HEK293 (cell line): ENCODE measurements at regions not wholly inside any gene's neighbourhood (a gene's known extent, or its start where the extent isn't known, plus 50 kb on each side); places are given as distances from the start of the nearest gene placed in this dataset.
"Not testable (repeated sequence)": the region's sequence is repeated elsewhere in the genome, so short reads cannot be mapped to it uniquely, and the experiment has no call there.

ENCODE experiments used
- CTCF ChIA-PET: fragments of 350-600 bp; formaldehyde crosslinking; extraction: SDS; loops from one replicate; lab custom pipeline; 2021; ENCODE audit warnings: antibody characterized with exemption; lab: Yijun Ruan, JAX
- POLR2A ChIA-PET: fragments of 300-600 bp; formaldehyde crosslinking; extraction: SDS; loops from one replicate; lab custom pipeline; 2020; ENCODE audit warnings: antibody characterized with exemption, inconsistent platforms; lab: Yijun Ruan, JAX
- H3K27ac ChIP-seq: fragments of 200-500 bp; sonication (Bioruptor generic); 2 replicates; pipeline ENCODE4 v1.5.1; 2014; ENCODE audit warnings: low read depth, low read length, control low read depth, inconsistent platforms; ENCODE audit errors: extremely low read depth
- H3K36me3 ChIP-seq, 2 experiments: fragments of 200-500 bp in 1 of 2; sonication (Bioruptor generic) in 1 of 2; 1 replicate in 1 of 2; 2 replicates in 1 of 2; pipeline ENCODE4 v1.5.1; 2014 to 2017; ENCODE audit warnings: inconsistent platforms in 2 of 2, low read length in 2 of 2; ENCODE audit not compliant: control insufficient read depth in 2 of 2, insufficient read depth in 1 of 2
- H3K4me1 ChIP-seq: fragments of 200-500 bp; sonication (Bioruptor generic); 2 replicates; pipeline ENCODE4 v1.5.1; 2014; ENCODE audit warnings: mild to moderate bottlenecking, low read length, inconsistent platforms; ENCODE audit not compliant: control insufficient read depth, insufficient read depth
- H3K4me3 ChIP-seq: 2 replicates; pipeline ENCODE4 v1.5.1; 2011; ENCODE audit warnings: low read depth, mild to moderate bottlenecking, control low read depth, low read length, moderate library complexity
- H3K9me3 ChIP-seq: fragments of 200-500 bp; sonication (Bioruptor generic); 2 replicates; pipeline ENCODE4 v1.5.1; 2014; ENCODE audit warnings: low read depth, low read length, inconsistent platforms; ENCODE audit not compliant: control insufficient read depth, insufficient read depth
- EGR2 ChIP-seq: fragments of 450-650 bp; formaldehyde crosslinking; IDR thresholded peaks from 2 replicates; pipeline ENCODE4 v1.5.1; 2016; ENCODE audit warnings: low read depth, missing biosample characterization, missing genetic modification characterization
- HOXC10 ChIP-seq: sonication (generic); formaldehyde crosslinking; IDR thresholded peaks from 2 replicates; pipeline ENCODE4 v1.8.1; 2023; ENCODE audit warnings: mild to moderate bottlenecking, missing genetic modification reagents
- KLF8 ChIP-seq: fragments of 450-650 bp; formaldehyde crosslinking; IDR thresholded peaks from 2 replicates; pipeline ENCODE4 v1.5.1; 2016; ENCODE audit warnings: missing biosample characterization, missing genetic modification characterization
- PRDM4 ChIP-seq: fragments of 450-650 bp; formaldehyde crosslinking; IDR thresholded peaks from 2 replicates; pipeline ENCODE4 v1.5.1; 2017; ENCODE audit warnings: missing biosample characterization, missing genetic modification characterization
- SCRT1 ChIP-seq: fragments of 450-650 bp; formaldehyde crosslinking; IDR thresholded peaks from 2 replicates; pipeline ENCODE4 v1.5.1; 2016; ENCODE audit warnings: missing biosample characterization, missing genetic modification characterization, borderline replicate concordance
- YY1 ChIP-seq: fragments of 450-650 bp; formaldehyde crosslinking; IDR thresholded peaks from 2 replicates; pipeline ENCODE4 v1.5.1; 2018; ENCODE audit warnings: missing biosample characterization, missing genetic modification characterization
- ZBTB1 ChIP-seq: fragments of 450-650 bp; formaldehyde crosslinking; IDR thresholded peaks from 2 replicates; pipeline ENCODE4 v1.5.1; 2016; ENCODE audit warnings: missing biosample characterization, missing genetic modification characterization
- ZBTB10 ChIP-seq: fragments of 450-650 bp; formaldehyde crosslinking; IDR thresholded peaks from 2 replicates; pipeline ENCODE4 v1.5.1; 2016; ENCODE audit warnings: missing biosample characterization, missing genetic modification characterization
- ZBTB6 ChIP-seq: fragments of 450-650 bp; formaldehyde crosslinking; IDR thresholded peaks from 2 replicates; pipeline ENCODE4 v1.5.1; 2017; ENCODE audit warnings: missing biosample characterization, missing genetic modification characterization
- ZNF132 ChIP-seq: fragments of 450-650 bp; formaldehyde crosslinking; IDR thresholded peaks from 2 replicates; pipeline ENCODE4 v1.5.1; 2017; ENCODE audit warnings: missing biosample characterization, missing genetic modification characterization, borderline replicate concordance
- ZNF175 ChIP-seq: fragments of 450-650 bp; formaldehyde crosslinking; IDR thresholded peaks from 2 replicates; pipeline ENCODE4 v1.5.1; 2016; ENCODE audit warnings: missing biosample characterization, missing genetic modification characterization
- ZNF266 ChIP-seq: fragments of 450-650 bp; formaldehyde crosslinking; IDR thresholded peaks from 2 replicates; pipeline ENCODE4 v1.5.1; 2016; ENCODE audit warnings: missing biosample characterization, missing genetic modification characterization, low read depth
- ZNF354C ChIP-seq: fragments of 450-650 bp; formaldehyde crosslinking; IDR thresholded peaks from 2 replicates; pipeline ENCODE4 v1.5.1; 2016; ENCODE audit warnings: missing biosample characterization, missing genetic modification characterization, low read depth, borderline replicate concordance
- ZNF398 ChIP-seq: fragments of 450-650 bp; formaldehyde crosslinking; IDR thresholded peaks from 2 replicates; pipeline ENCODE4 v1.5.1; 2017; ENCODE audit warnings: missing biosample characterization, missing genetic modification characterization
- ZNF404 ChIP-seq: fragments of 450-650 bp; formaldehyde crosslinking; IDR thresholded peaks from 2 replicates; pipeline ENCODE4 v1.5.1; 2017; ENCODE audit warnings: missing biosample characterization, missing genetic modification characterization
- ZNF473 ChIP-seq: fragments of 450-650 bp; formaldehyde crosslinking; IDR thresholded peaks from 2 replicates; pipeline ENCODE4 v1.5.1; 2017; ENCODE audit warnings: missing biosample characterization, missing genetic modification characterization
- ZNF548 ChIP-seq: fragments of 450-650 bp; formaldehyde crosslinking; IDR thresholded peaks from 2 replicates; pipeline ENCODE4 v1.5.1; 2016; ENCODE audit warnings: missing biosample characterization, missing genetic modification characterization
- ZNF664 ChIP-seq: fragments of 450-650 bp; formaldehyde crosslinking; IDR thresholded peaks from 2 replicates; pipeline ENCODE4 v1.5.1; 2016; ENCODE audit warnings: missing biosample characterization, missing genetic modification characterization
- ZNF707 ChIP-seq: fragments of 450-650 bp; formaldehyde crosslinking; IDR thresholded peaks from 2 replicates; pipeline ENCODE4 v1.5.1; 2016; ENCODE audit warnings: missing biosample characterization, missing genetic modification characterization
- ZNF785 ChIP-seq: fragments of 450-650 bp; formaldehyde crosslinking; IDR thresholded peaks from 2 replicates; pipeline ENCODE4 v1.5.1; 2016; ENCODE audit warnings: missing biosample characterization, missing genetic modification characterization
- ZSCAN18 ChIP-seq: fragments of 450-650 bp; formaldehyde crosslinking; IDR thresholded peaks from 2 replicates; pipeline ENCODE4 v1.5.1; 2016; ENCODE audit warnings: missing biosample characterization, missing genetic modification characterization

GRCh38 chr12:27143256-27144069 lies 61.1 kb upstream of the C12orf71 start:
- no peaks in the 10 kb centered on the region for H3K36me3 ChIP-seq
- ChIA-PET CTCF (interaction anchor here (0.6 to 1.6 kb wide), 10 partner anchors 27 to 225 kb away, joined by 3 to 5 read pairs (median 3); no protein-coding TSS in a partner anchor), POLR2A (no interaction called here)
- H3K4me3 ChIP-seq, result no peak overlapping the region
- TF ChIP-seq HOXC10 (CRISPR knock-in tag), result no peak
- no peak for TF ChIP-seq EGR2 (tag by site-specific recombination)
- no peak for TF ChIP-seq ZNF398 (tag by site-specific recombination)
- TF ChIP-seq ZNF132 (tag by site-specific recombination), result no peak
- TF ChIP-seq ZNF548 (tag by site-specific recombination), result no peak
- no peak for TF ChIP-seq ZNF354C (tag by site-specific recombination)
- TF ChIP-seq ZBTB1, result no peak
- H3K4me1 ChIP-seq, result no peaks in the 10 kb centered on the region
- H3K27ac ChIP-seq, result no peak overlapping the region
- H3K9me3 ChIP-seq, result no peaks in the 10 kb centered on the region

GRCh38 chr12:27145725-27146124 lies 63.3 kb upstream of the C12orf71 start:
- POLR2A ChIA-PET, result not testable (repeated sequence)
- CTCF ChIA-PET, result interaction anchor here (1.0 kb wide), 1 partner anchor 160 kb away, joined by 5 read pairs; no protein-coding TSS in a partner anchor

GRCh38 chr12:27148373-27148772 lies 66.0 kb upstream of the C12orf71 start:
- no peaks in the 10 kb centered on the region for H3K4me1 ChIP-seq
- ChIA-PET CTCF (interaction anchor here (0.6 kb wide), 1 partner anchor 14 kb away, joined by 3 read pairs; no protein-coding TSS in a partner anchor), POLR2A (no interaction called here)
- H3K9me3 ChIP-seq, result no peaks in the 10 kb centered on the region
- no peaks in the 10 kb centered on the region for H3K36me3 ChIP-seq
- H3K27ac ChIP-seq, result no peak overlapping the region
- H3K4me3 ChIP-seq, result no peak overlapping the region
- TF ChIP-seq ZNF404 (tag by site-specific recombination) (no peak), KLF8 (tag by site-specific recombination) (no peak), ZBTB6 (no peak), ZNF266 (tag by site-specific recombination) (no peak), PRDM4 (no peak), ZNF175 (tag by site-specific recombination) (no peak), ZSCAN18 (tag by site-specific recombination) (no peak), ZNF707 (tag by site-specific recombination) (no peak), YY1 (tag by site-specific recombination) (no peak), ZNF473 (tag by site-specific recombination) (no peak), ZNF785 (tag by site-specific recombination) (no peak), ZNF664 (no peak), SCRT1 (tag by site-specific recombination) (no peak), ZBTB10 (tag by site-specific recombination) (no peak)

More at GRCh38 chr12:27145725-27146124, 63.3 kb upstream of the C12orf71 start:
- H3K9me3 ChIP-seq, H3K27ac ChIP-seq, H3K36me3 ChIP-seq, H3K4me3 ChIP-seq, H3K4me1 ChIP-seq: not testable (repeated sequence)
